B cell (primary cell): ENCODE measurements at regions not wholly inside any gene's neighbourhood (a gene's known extent, or its start where the extent isn't known, plus 50 kb on each side); places are given as distances from the start of the nearest gene placed in this dataset.
"Not testable (repeated sequence)": the region's sequence is repeated elsewhere in the genome, so short reads cannot be mapped to it uniquely, and the experiment has no call there.

Experiments
- ATAC-seq: fragments of 200-7000 bp; cut with Tn5 transposase; one replicate; pipeline ENCODE4 v1.10.0; 2021; ENCODE audit warnings: low read depth, mild to moderate bottlenecking, moderate number of reproducible peaks, moderate library complexity
- CTCF ChIA-PET: fragments of 350-600 bp; sonication (Branson Sonifier 250); formaldehyde crosslinking; loops from one replicate; lab custom pipeline; 2021; ENCODE audit warnings: antibody characterized with exemption, inconsistent platforms; lab: Charles Lee
- POLR2A ChIA-PET: fragments of 350-600 bp; sonication (Branson Sonifier 250); formaldehyde crosslinking; loops from one replicate; lab custom pipeline; 2021; ENCODE audit warnings: antibody characterized with exemption; lab: Charles Lee
- DNase-seq: peaks from one replicate; pipeline ENCODE4 v3.0.0; 2013
- H2AFZ ChIP-seq: 2 replicates; pipeline ENCODE4 v1.6.1; 2012; ENCODE audit warnings: mild to moderate bottlenecking, low read depth, low read length; ENCODE audit not compliant: insufficient read depth, poor library complexity, severe bottlenecking
- H3K27ac ChIP-seq, 2 donors: 1 replicate in 1 of 2; 2 replicates in 1 of 2; pipeline ENCODE4 v1.5.1; 2012 to 2013; ENCODE audit warnings: low read length in 2 of 2, mild to moderate bottlenecking in 2 of 2, moderate library complexity in 1 of 2
- H3K27me3 ChIP-seq, 4 experiments: fragments of 200-600 bp in 1 of 4; sonication (generic) in 1 of 4; replicated peaks in 1 of 4; 1 replicate in 2 of 4; 2 replicates in 2 of 4; pipeline versions ENCODE4 v1.6.1 to v1.7.0; 2013 to 2016; ENCODE audit warnings: low read length in 3 of 4, mild to moderate bottlenecking in 2 of 4, mixed read lengths in 1 of 4, moderate library complexity in 1 of 4; ENCODE audit not compliant: insufficient read depth in 4 of 4, control insufficient read depth in 3 of 4; ENCODE audit errors: control extremely low read depth in 1 of 4
- H3K36me3 ChIP-seq, 2 experiments: replicated peaks in 1 of 2; 1 replicate in 1 of 2; 2 replicates in 1 of 2; pipeline versions ENCODE4 v1.6.1 to v1.7.1; 2013; ENCODE audit warnings: low read length in 1 of 2; ENCODE audit not compliant: insufficient read depth in 2 of 2, control insufficient read depth in 1 of 2; ENCODE audit errors: control extremely low read depth in 1 of 2, extremely low read depth in 1 of 2
- H3K4me1 ChIP-seq, 2 donors: fragments of 200-600 bp in 1 of 2; sonication (generic) in 1 of 2; 1 replicate in 1 of 2; 2 replicates in 1 of 2; pipeline versions ENCODE4 v1.5.1 to v1.6.1; 2013 to 2017; ENCODE audit warnings: low read length in 2 of 2; ENCODE audit not compliant: control insufficient read depth in 2 of 2, insufficient read depth in 2 of 2
- H3K4me2 ChIP-seq: replicated peaks from 2 replicates; pipeline ENCODE3; 2012; ENCODE audit warnings: mild to moderate bottlenecking, low read depth, low read length; ENCODE audit not compliant: poor library complexity, severe bottlenecking
- H3K4me3 ChIP-seq, 5 experiments: fragments of 200-600 bp in 1 of 5; sonication (generic) in 1 of 5; 1 replicate in 3 of 5; 2 replicates in 2 of 5; pipeline versions ENCODE4 v1.5.1 to v1.7.0; 2011 to 2016; ENCODE audit warnings: low read length in 4 of 5, mild to moderate bottlenecking in 4 of 5, low read depth in 2 of 5, control low read depth in 1 of 5, moderate library complexity in 1 of 5; ENCODE audit not compliant: insufficient read depth in 1 of 5; ENCODE audit errors: control extremely low read depth in 1 of 5, extremely low read depth in 1 of 5
- H3K79me2 ChIP-seq: fragments of 200-600 bp; sonication (generic); one replicate; pipeline ENCODE4 v1.6.0; 2016; ENCODE audit warnings: low read length; ENCODE audit not compliant: control insufficient read depth, insufficient read depth
- H3K9ac ChIP-seq: fragments of 200-600 bp; sonication (generic); 2 replicates; pipeline ENCODE4 v1.6.1; 2017; ENCODE audit warnings: mild to moderate bottlenecking, low read length, moderate library complexity
- H3K9me3 ChIP-seq, 3 donors: one replicate each; pipeline versions ENCODE4 v1.6.1 to v1.7.1; 2013; ENCODE audit warnings: low read length in 2 of 3; ENCODE audit not compliant: control insufficient read depth in 2 of 3, insufficient read depth in 1 of 3; ENCODE audit errors: control extremely low read depth in 1 of 3
- H4K20me1 ChIP-seq: 2 replicates; pipeline ENCODE4 v1.6.0; 2012; ENCODE audit warnings: mild to moderate bottlenecking, low read length; ENCODE audit not compliant: insufficient read depth, control insufficient read depth, poor library complexity, severe bottlenecking
- H3K27ac Mint-ChIP-seq: one replicate; pipeline ENCODE4 v1.8.0; 2021; ENCODE audit warnings: mixed read lengths
- H3K27me3 Mint-ChIP-seq: one replicate; pipeline ENCODE4 v1.8.0; 2021; ENCODE audit warnings: mixed read lengths
- H3K4me1 Mint-ChIP-seq: one replicate; pipeline ENCODE4 v1.8.0; 2021; ENCODE audit warnings: mixed read lengths
- H3K4me3 Mint-ChIP-seq: one replicate; pipeline ENCODE4 v1.8.0; 2021; ENCODE audit warnings: mixed read lengths
- H3K9me3 Mint-ChIP-seq: one replicate; pipeline ENCODE4 v1.8.0; 2022; ENCODE audit warnings: mixed read lengths; ENCODE audit not compliant: insufficient read depth
- EZH2 ChIP-seq: IDR thresholded peaks from 2 replicates; pipeline ENCODE4 v1.6.1; 2012; ENCODE audit warnings: borderline replicate concordance, low read depth, mild to moderate bottlenecking, moderate library complexity, low read length; ENCODE audit not compliant: insufficient read depth, poor library complexity, severe bottlenecking
- WGBS: methylation state at CpG from one replicate; pipeline ENCODE4 v1.1.5; 2013; ENCODE audit warnings: missing lambda C conversion rate; ENCODE audit not compliant: insufficient coverage; 5-methylcytosine and 5-hydroxymethylcytosine counted together
- intact Hi-C: fragments of 100-400 bp; cut with micrococcal nuclease; formaldehyde crosslinking; loops from one replicate; pipeline ENCODE4 v1.10.0; 2022
- TF ChIP-seq, protein P1 (sequence below): fragments of 200-600 bp; IDR thresholded peaks from one replicate; pipeline ENCODE4 v1.8.0; 2022; ENCODE audit warnings: antibody characterized with exemption, mild to moderate bottlenecking

DNA sequence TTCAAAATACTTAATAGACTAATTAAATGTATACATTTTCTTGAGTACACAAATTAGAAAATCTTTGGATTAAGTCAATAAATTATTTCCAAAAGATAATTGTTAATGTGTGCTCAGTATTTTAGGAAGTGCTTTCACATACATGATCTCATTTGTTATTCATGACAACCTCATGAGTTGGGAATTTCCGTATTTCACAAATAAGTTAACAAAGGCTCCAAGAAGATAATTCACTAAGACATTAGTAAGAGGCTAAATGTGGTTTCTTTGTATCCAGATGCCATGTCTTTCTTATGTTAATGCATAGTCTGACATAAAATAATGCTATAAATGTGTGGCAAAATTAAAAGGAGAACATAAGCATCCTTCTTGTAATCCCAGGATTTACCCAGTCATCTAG lies 79.5 kb upstream of the TCF21 start:
- TF ChIP-seq, protein P1, sequence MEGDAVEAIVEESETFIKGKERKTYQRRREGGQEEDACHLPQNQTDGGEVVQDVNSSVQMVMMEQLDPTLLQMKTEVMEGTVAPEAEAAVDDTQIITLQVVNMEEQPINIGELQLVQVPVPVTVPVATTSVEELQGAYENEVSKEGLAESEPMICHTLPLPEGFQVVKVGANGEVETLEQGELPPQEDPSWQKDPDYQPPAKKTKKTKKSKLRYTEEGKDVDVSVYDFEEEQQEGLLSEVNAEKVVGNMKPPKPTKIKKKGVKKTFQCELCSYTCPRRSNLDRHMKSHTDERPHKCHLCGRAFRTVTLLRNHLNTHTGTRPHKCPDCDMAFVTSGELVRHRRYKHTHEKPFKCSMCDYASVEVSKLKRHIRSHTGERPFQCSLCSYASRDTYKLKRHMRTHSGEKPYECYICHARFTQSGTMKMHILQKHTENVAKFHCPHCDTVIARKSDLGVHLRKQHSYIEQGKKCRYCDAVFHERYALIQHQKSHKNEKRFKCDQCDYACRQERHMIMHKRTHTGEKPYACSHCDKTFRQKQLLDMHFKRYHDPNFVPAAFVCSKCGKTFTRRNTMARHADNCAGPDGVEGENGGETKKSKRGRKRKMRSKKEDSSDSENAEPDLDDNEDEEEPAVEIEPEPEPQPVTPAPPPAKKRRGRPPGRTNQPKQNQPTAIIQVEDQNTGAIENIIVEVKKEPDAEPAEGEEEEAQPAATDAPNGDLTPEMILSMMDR = no peak
- TF ChIP-seq EZH2 = no peak
- H3K4me2 ChIP-seq = no peak overlapping the region
- ChIA-PET CTCF (no interaction called here), POLR2A (no interaction called here)
- no peak overlapping the region for H2AFZ ChIP-seq
- H3K4me1 ChIP-seq = peaks cover 0 to 2% of the 10 kb centered on the region in 2 donors
- H3K27me3 Mint-ChIP-seq = peaks cover 15% of the 10 kb centered on the region
- DNase-seq (no peak), ATAC-seq (no peak)
- no peaks in the 10 kb centered on the region for H3K79me2 ChIP-seq
- H3K9ac ChIP-seq = no peak overlapping the region
- H3K4me1 Mint-ChIP-seq = peaks cover 3% of the 10 kb centered on the region
- H3K9me3 Mint-ChIP-seq = no peaks in the 10 kb centered on the region
- H3K4me3 Mint-ChIP-seq = no peak overlapping the region
- no peak overlapping the region for H3K4me3 ChIP-seq
- H3K27me3 ChIP-seq = no peaks in the 10 kb centered on the region
- H3K9me3 ChIP-seq = no peaks in the 10 kb centered on the region
- intact Hi-C loops = no loop called here
- H3K27ac ChIP-seq = no peak overlapping the region
- no peak overlapping the region for H3K27ac Mint-ChIP-seq
- no peaks in the 10 kb centered on the region for H3K36me3 ChIP-seq
- no CpG with 5 or more reads among the region's 1 CpG for WGBS
- H4K20me1 ChIP-seq = no peaks in the 10 kb centered on the region

DNA sequence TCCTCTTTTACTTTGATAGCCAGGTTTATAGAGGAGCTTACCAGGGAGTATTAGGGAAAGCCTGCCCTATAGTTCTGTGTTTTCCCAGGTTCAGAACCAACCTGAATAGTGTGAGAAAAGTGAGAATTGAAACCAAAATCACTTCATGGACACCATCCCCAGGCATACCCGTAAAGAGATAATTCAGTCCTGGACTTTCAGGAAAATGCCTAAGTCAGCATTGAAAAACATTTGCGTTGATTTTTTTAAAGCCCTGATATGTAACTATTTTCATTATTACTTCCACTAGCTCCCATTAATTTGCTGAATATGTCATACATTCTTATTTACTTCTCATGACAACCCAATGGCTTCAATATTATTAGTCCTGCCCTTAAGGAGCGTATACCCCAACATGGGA lies 77.4 kb upstream of the TCF21 start:
- Mint-ChIP-seq H3K27ac (no peak overlapping the region), H3K4me3 (no peak overlapping the region), H3K27me3 (peaks cover 15% of the 10 kb centered on the region), H3K9me3 (no peaks in the 10 kb centered on the region), H3K4me1 (no peaks in the 10 kb centered on the region)
- ATAC-seq (no peak), DNase-seq (no peak)
- Histone ChIP-seq H3K4me1 (no peaks in the 10 kb centered on the region), H3K36me3 (no peaks in the 10 kb centered on the region), H3K9ac (no peak overlapping the region), H3K4me2 (no peak overlapping the region), H3K4me3 (no peak overlapping the region), H4K20me1 (no peaks in the 10 kb centered on the region), H3K79me2 (no peaks in the 10 kb centered on the region), H3K27me3 (no peaks in the 10 kb centered on the region), H2AFZ (no peak overlapping the region), H3K9me3 (no peaks in the 10 kb centered on the region), H3K27ac (no peak overlapping the region)
- CTCF ChIA-PET = no interaction called here
- TF ChIP-seq EZH2 = no peak
- TF ChIP-seq, protein P1 = no peak
- 96% methylated on average over 3 of the region's 3 CpGs for WGBS
- POLR2A ChIA-PET = no interaction called here
- intact Hi-C loops = no loop called here

DNA sequence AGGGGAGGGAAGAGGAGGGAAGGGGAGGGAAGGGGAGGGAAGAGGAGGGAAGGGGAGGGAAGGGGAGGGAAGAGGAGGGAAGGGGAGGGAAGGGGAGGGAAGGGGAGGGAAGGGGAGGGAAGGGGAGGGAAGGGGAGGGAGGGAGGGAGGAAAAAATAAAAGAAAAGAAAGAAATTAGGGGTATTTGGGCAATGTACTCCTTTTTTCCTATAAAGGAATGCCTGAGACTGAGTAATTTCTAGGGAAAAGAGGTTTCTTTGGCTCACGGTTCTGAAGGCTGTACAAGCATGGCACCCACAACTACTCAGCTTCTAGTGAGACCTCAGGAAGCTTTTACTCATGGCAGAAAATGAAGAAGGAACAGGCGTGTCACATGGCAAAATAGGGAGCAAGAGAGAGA lies 76.5 kb upstream of the TCF21 start:
- H3K27ac ChIP-seq, H3K4me3 ChIP-seq, H3K9ac ChIP-seq, H3K27ac Mint-ChIP-seq, H3K4me1 ChIP-seq, H4K20me1 ChIP-seq, intact Hi-C loops, DNase-seq, H3K4me2 ChIP-seq, H3K4me1 Mint-ChIP-seq, H3K79me2 ChIP-seq, H3K36me3 ChIP-seq, H3K27me3 ChIP-seq, POLR2A ChIA-PET, CTCF ChIA-PET, ATAC-seq, H3K4me3 Mint-ChIP-seq, H2AFZ ChIP-seq, H3K9me3 Mint-ChIP-seq, H3K9me3 ChIP-seq: not testable (repeated sequence)
- no CpG with 5 or more reads among the region's 2 CpGs for WGBS
- H3K27me3 Mint-ChIP-seq = peaks cover 13% of the 10 kb centered on the region
